Gastroesophageal sphincter (tissue), 3 donors: ENCODE measurements at regions not wholly inside any gene's neighbourhood (a gene's known extent, or its start where the extent isn't known, plus 50 kb on each side); places are given as distances from the start of the nearest gene placed in this dataset.

ENCODE experiments used
- EP300 ChIP-seq: sonication (generic); formaldehyde crosslinking; IDR thresholded peaks from one replicate; pipeline ENCODE4 v1.6.1; 2017; ENCODE audit warnings: antibody characterized with exemption, mild to moderate bottlenecking
- POLR2A ChIP-seq, 2 donors: fragments of 450-650 bp; IDR thresholded peaks; one replicate each; pipeline ENCODE4 v1.6.1; 2017; ENCODE audit warnings: antibody characterized with exemption in 2 of 2, mild to moderate bottlenecking in 2 of 2, moderate library complexity in 1 of 2
- TF ChIP-seq, protein P1 (sequence below), 4 experiments: fragments of 200-600 bp in 2 of 4; fragments of 450-650 bp in 2 of 4; sonication (generic) in 1 of 4; IDR thresholded peaks; one replicate each; pipeline ENCODE4 v1.5.1; 2017 to 2019; ENCODE audit warnings: antibody characterized with exemption in 4 of 4, mild to moderate bottlenecking in 2 of 4, moderate library complexity in 2 of 4

DNA sequence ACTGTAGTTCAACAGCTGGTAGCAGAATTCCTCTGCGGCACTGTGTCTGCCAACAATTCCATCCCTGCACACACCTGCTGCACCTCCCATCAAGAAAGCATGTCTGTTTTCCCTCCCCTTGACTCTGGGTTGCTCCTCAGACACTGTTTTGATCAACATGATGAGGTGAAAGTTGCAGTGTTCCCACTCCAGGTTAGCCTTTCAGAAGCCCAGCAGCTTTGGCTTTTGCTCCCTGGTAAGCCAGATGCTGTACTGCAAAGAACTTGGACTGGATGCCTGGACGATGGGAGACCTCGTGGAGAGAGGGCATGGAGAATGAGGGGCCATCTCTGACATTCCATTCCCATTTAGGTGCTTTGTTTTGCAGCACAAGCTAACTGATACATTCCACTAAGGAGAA lies 79.1 kb upstream of the MAFB start:
- TF ChIP-seq, protein P1, sequence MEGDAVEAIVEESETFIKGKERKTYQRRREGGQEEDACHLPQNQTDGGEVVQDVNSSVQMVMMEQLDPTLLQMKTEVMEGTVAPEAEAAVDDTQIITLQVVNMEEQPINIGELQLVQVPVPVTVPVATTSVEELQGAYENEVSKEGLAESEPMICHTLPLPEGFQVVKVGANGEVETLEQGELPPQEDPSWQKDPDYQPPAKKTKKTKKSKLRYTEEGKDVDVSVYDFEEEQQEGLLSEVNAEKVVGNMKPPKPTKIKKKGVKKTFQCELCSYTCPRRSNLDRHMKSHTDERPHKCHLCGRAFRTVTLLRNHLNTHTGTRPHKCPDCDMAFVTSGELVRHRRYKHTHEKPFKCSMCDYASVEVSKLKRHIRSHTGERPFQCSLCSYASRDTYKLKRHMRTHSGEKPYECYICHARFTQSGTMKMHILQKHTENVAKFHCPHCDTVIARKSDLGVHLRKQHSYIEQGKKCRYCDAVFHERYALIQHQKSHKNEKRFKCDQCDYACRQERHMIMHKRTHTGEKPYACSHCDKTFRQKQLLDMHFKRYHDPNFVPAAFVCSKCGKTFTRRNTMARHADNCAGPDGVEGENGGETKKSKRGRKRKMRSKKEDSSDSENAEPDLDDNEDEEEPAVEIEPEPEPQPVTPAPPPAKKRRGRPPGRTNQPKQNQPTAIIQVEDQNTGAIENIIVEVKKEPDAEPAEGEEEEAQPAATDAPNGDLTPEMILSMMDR (IDR thresholded peaks at IDR 0.05), result no peak
- TF ChIP-seq EP300 (no peak), POLR2A (IDR thresholded peaks at IDR 0.05) (no peak)
